ENCODE measurements at regions not wholly inside any gene's neighbourhood (a gene's known extent, or its start where the extent isn't known, plus 50 kb on each side); places are given as distances from the start of the nearest gene placed in this dataset.

- Histone ChIP-seq H3K9ac (replicated peaks in 1 of 4; ENCODE audit: extremely low read depth in 1 of 4, low read depth in 3 of 4, low read length in 3 of 4) (no peak overlapping the region), H2AK5ac (ENCODE audit: low read depth, low read length) (no peak overlapping the region), H3K4me1 (replicated peaks in 1 of 4; ENCODE audit: control insufficient read depth in 3 of 4, insufficient read depth in 4 of 4, low read length in 3 of 4) (no peaks in the 10 kb centered on the region), H2BK12ac (ENCODE audit: low read depth, low read length) (no peak overlapping the region), H3K27me3 (replicated peaks in 1 of 4; ENCODE audit: control insufficient read depth in 3 of 4, extremely low read depth in 1 of 4, insufficient read depth in 3 of 4, low read length in 3 of 4) (no peaks in the 10 kb centered on the region), H3K27ac (ENCODE audit: low read depth, low read length) (no peak overlapping the region), H4K20me1 (replicated peaks in 1 of 2; ENCODE audit: control insufficient read depth in 1 of 2, insufficient read depth in 2 of 2, low read length in 2 of 2) (no peaks in the 10 kb centered on the region), H3K4me2 (ENCODE audit: insufficient read depth in 1 of 2, low read depth in 2 of 2, low read length in 2 of 2) (no peak overlapping the region), H2BK120ac (replicated peaks; ENCODE audit: low read depth, low read length) (no peak overlapping the region), H3K36me3 (ENCODE audit: control insufficient read depth in 2 of 4, insufficient read depth in 4 of 4, low read length in 3 of 4) (no peaks in the 10 kb centered on the region), H3K4ac (replicated peaks; ENCODE audit: insufficient read length, low read depth, low read length) (no peak overlapping the region), H4K8ac (ENCODE audit: extremely low read depth, insufficient read depth, low read length) (no peak overlapping the region), H3K18ac (ENCODE audit: extremely low read depth, low read length) (no peak overlapping the region), H3K56ac (replicated peaks; ENCODE audit: insufficient read length, low read depth, low read length) (no peak overlapping the region), H3K4me3 (ENCODE audit: extremely low read depth in 1 of 4, insufficient read depth in 2 of 4, low read depth in 3 of 4, low read length in 4 of 4) (no peak overlapping the region), H2BK15ac (ENCODE audit: low read length) (no peak overlapping the region), H3K79me2 (ENCODE audit: control insufficient read depth in 1 of 2, insufficient read depth in 2 of 2, low read length in 2 of 2) (no peaks in the 10 kb centered on the region), H3K23ac (ENCODE audit: insufficient read length) (no peak overlapping the region), H2BK20ac (ENCODE audit: low read length) (no peak overlapping the region), H3K79me1 (ENCODE audit: low read depth, low read length) (no peaks in the 10 kb centered on the region), H4K5ac (ENCODE audit: insufficient read length, low read depth, low read length) (no peak overlapping the region), H3K14ac (ENCODE audit: insufficient read length) (no peak overlapping the region), H2AFZ (ENCODE audit: low read length) (no peak overlapping the region), H3K9me3 (ENCODE audit: insufficient read depth in 2 of 2, low read depth in 1 of 2, low read length in 1 of 2) (0 out of 4 replicates have a peak, but pooled peaks cover 0 to 2% of the 10 kb centered on the region in 2 experiments), H3K23me2 (ENCODE audit: low read depth, low read length) (no peaks in the 10 kb centered on the region), H4K91ac (replicated peaks; ENCODE audit: insufficient read length, low read length) (no peak overlapping the region), H2BK5ac (ENCODE audit: low read depth, low read length) (no peak overlapping the region)
- POLR2A ChIA-PET (ENCODE audit: partially characterized antibody), result no interaction called here
- CTCF ChIA-PET (ENCODE audit: partially characterized antibody), result interaction anchor here (0.6 to 3.7 kb wide), 58 partner anchors 8 to 823 kb away, joined by 3 to 34 read pairs (median 4); no protein-coding TSS in a partner anchor
- FAIRE-seq, result peak; percentile 58
- TF ChIP-seq RAD21 (IDR thresholded peaks at IDR 0.05 in 1 of 2, conservative IDR thresholded peaks at IDR 0.05 in 1 of 2; ENCODE audit: low read depth in 2 of 2, low read length in 2 of 2), result peak; percentile 22 to 35; a peak in 3 of 4 replicates
- TF ChIP-seq, protein P1, sequence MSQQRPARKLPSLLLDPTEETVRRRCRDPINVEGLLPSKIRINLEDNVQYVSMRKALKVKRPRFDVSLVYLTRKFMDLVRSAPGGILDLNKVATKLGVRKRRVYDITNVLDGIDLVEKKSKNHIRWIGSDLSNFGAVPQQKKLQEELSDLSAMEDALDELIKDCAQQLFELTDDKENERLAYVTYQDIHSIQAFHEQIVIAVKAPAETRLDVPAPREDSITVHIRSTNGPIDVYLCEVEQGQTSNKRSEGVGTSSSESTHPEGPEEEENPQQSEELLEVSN (IDR thresholded peaks at IDR 0.05), result no peak
- TF ChIP-seq, protein P2, sequence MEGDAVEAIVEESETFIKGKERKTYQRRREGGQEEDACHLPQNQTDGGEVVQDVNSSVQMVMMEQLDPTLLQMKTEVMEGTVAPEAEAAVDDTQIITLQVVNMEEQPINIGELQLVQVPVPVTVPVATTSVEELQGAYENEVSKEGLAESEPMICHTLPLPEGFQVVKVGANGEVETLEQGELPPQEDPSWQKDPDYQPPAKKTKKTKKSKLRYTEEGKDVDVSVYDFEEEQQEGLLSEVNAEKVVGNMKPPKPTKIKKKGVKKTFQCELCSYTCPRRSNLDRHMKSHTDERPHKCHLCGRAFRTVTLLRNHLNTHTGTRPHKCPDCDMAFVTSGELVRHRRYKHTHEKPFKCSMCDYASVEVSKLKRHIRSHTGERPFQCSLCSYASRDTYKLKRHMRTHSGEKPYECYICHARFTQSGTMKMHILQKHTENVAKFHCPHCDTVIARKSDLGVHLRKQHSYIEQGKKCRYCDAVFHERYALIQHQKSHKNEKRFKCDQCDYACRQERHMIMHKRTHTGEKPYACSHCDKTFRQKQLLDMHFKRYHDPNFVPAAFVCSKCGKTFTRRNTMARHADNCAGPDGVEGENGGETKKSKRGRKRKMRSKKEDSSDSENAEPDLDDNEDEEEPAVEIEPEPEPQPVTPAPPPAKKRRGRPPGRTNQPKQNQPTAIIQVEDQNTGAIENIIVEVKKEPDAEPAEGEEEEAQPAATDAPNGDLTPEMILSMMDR (IDR thresholded peaks at IDR 0.05; ENCODE audit: control extremely low read depth in 1 of 3, insufficient read depth in 1 of 3, low read depth in 1 of 3, low read length in 3 of 3), result peak; percentile 64 to 88 (median 64)
- 29% methylated on average over 3 of the region's 3 CpGs; no CpG with 5 or more reads in 1 of the 2 experiments for WGBS, 2 experiments (ENCODE audit: extremely low coverage in 1 of 2, insufficient coverage in 1 of 2, insufficient read length in 1 of 2, insufficient replicate concordance in 2 of 2, low coverage in 1 of 2, low lambda C conversion rate in 2 of 2, missing lambda C conversion rate in 1 of 2)
- DNase-seq (ENCODE audit: low read depth in 1 of 2, low spot score in 2 of 2), result peak in 1 of 2 experiments; percentile 85
Observed at GRCh38 chr7:42745357-42746059, 166.4 kb downstream of the C7orf25 start.

All from H1 (cell line).